ENCODE measurements at regions not wholly inside any gene's neighbourhood (a gene's known extent, or its start where the extent isn't known, plus 50 kb on each side); places are given as distances from the start of the nearest gene placed in this dataset.

DNA sequence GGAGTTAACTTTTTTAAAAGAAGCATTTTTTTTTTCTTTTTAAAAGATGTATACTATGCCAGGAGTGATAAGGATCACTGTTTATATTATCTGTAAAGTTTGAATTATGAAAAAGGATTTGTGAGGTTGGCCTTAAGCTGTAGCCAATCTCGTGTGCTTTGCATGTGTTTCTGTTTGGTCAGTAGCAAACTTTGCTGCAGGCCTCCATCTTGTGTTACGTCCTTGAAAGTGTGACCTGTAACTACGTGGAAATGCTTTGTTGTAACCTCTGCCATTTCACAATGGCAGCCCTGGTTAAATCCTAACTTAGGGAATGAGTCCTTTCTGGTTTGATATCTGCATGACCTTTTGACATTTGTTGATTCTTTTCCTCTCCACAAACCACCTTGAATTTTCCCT, 1345.6 kb downstream of the NSUN3 start:
- TF ChIP-seq CTCF (IDR thresholded peaks at IDR 0.05) (no peak), POLR2A (IDR thresholded peaks at IDR 0.05) (no peak)
